HG02852 (cell line): ENCODE measurements at regions not wholly inside any gene's neighbourhood (a gene's known extent, or its start where the extent isn't known, plus 50 kb on each side); places are given as distances from the start of the nearest gene placed in this dataset.

Experiments
- ATAC-seq: cut with Tn5 transposase; IDR thresholded peaks from one replicate; pipeline ENCODE4 v1.9.1; 2021; ENCODE audit warnings: mild to moderate bottlenecking, moderate library complexity; ENCODE audit not compliant: unreplicated experiment

- no peak for ATAC-seq
These were observed 500.4 kb upstream of the SULF2 start for GRCh38 chr20:48285656-48286055.

- ATAC-seq, result no peak
These were observed 499.6 kb upstream of the SULF2 start for GRCh38 chr20:48284837-48285236.

- ATAC-seq, result no peak
These were observed 499.0 kb upstream of the SULF2 start for GRCh38 chr20:48284315-48284714.

- ATAC-seq, result no peak
These were observed 498.3 kb upstream of the SULF2 start for GRCh38 chr20:48283470-48284110.

- no peak for ATAC-seq
These were observed 497.4 kb upstream of the SULF2 start for GRCh38 chr20:48282591-48283228.

GRCh38 chr20:48281501-48281900 is 496.2 kb upstream of the SULF2 start:
- no peak for ATAC-seq

- ATAC-seq, result no peak
These were observed 493.7 kb upstream of the SULF2 start for GRCh38 chr20:48278961-48279481.

GRCh38 chr20:48277266-48277665 is 492.0 kb upstream of the SULF2 start:
- ATAC-seq, result no peak

- no peak for ATAC-seq
These were observed 490.7 kb upstream of the SULF2 start for GRCh38 chr20:48276021-48276342.

GRCh38 chr20:48275286-48276020 is 490.2 kb upstream of the SULF2 start:
- ATAC-seq, result no peak

GRCh38 chr20:48273843-48274242 is 488.6 kb upstream of the SULF2 start:
- ATAC-seq, result no peak

GRCh38 chr20:48270885-48271284 is 485.6 kb upstream of the SULF2 start:
- no peak for ATAC-seq

- ATAC-seq, result no peak
These were observed 482.8 kb upstream of the SULF2 start for GRCh38 chr20:48267860-48268633.

- ATAC-seq, result no peak
These were observed 481.3 kb upstream of the SULF2 start for GRCh38 chr20:48266571-48266970.

GRCh38 chr20:48265791-48266190 is 480.5 kb upstream of the SULF2 start:
- no peak for ATAC-seq

- no peak for ATAC-seq
These were observed 477.7 kb upstream of the SULF2 start for GRCh38 chr20:48262955-48263354.

- ATAC-seq, result no peak
These were observed 477.2 kb upstream of the SULF2 start for GRCh38 chr20:48262466-48262865.

- no peak for ATAC-seq
These were observed 476.2 kb upstream of the SULF2 start for GRCh38 chr20:48261398-48261910.

- ATAC-seq, result no peak
These were observed 475.0 kb upstream of the SULF2 start for GRCh38 chr20:48260129-48260756.

GRCh38 chr20:48259456-48259855 is 474.2 kb upstream of the SULF2 start:
- ATAC-seq, result no peak

GRCh38 chr20:48257833-48258232 is 472.6 kb upstream of the SULF2 start:
- no peak for ATAC-seq
